CD4-positive, alpha-beta T cell treated with Interleukin-17A for 4 hours (primary cell): ENCODE measurements at regions not wholly inside any gene's neighbourhood (a gene's known extent, or its start where the extent isn't known, plus 50 kb on each side); places are given as distances from the start of the nearest gene placed in this dataset.
A peak's percentile ranks its signal among the peaks of the same experiment; 100 is the strongest.
"Not testable (repeated sequence)": the region's sequence is repeated elsewhere in the genome, so short reads cannot be mapped to it uniquely, and the experiment has no call there.

Experiments used
- DNase-seq: peaks from one replicate; pipeline ENCODE4 v3.0.0-alpha.2; 2020; ENCODE audit warnings: mixed read lengths

DNA sequence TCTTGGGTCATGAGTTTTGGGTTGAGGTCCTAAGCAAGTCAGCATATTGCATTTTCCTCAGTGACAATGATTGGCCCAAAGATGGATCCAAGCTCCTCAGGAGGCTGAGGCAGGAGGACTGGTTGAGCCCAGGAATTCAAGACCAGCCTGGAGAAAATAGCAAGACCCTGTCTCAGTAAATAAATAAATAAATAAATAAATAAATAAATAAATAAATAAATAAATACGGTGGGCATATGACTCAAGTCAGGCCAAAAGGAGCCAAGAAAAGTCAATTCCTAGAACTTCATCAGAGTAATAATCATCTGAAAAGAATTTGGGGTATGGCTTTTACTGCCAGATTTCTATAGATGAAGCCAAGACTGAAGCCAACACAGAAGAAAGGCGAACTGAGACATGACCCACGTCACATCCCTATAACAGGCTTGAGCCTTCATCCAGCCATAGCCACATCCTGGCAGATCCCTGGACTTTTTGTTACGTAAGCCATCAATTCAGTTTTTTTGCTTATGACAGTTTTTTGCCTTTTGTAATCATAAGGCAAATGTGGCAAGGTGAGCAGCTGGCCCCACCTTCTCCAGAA lies 88.5 kb upstream of the NFASC start:
- no peak for DNase-seq

DNA sequence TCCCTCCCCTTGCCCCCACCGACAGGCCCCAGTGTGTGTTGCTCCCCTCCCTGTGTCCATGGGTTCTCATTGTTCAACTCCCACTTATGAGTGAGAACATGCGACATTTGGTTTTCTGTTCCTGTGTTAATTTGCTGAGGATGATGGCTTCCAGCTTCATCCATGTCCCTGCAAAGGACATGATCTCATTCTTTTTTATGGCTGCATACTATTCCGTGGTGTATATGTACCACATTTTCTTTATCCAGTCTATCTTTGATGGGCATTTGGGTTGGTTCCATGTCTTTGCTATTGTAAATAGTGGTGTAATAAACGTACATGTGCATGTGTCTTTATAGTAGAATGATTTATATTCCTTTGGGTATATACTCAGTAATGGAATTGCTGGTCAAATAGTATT lies 85.6 kb upstream of the NFASC start:
- not testable (repeated sequence) for DNase-seq

DNA sequence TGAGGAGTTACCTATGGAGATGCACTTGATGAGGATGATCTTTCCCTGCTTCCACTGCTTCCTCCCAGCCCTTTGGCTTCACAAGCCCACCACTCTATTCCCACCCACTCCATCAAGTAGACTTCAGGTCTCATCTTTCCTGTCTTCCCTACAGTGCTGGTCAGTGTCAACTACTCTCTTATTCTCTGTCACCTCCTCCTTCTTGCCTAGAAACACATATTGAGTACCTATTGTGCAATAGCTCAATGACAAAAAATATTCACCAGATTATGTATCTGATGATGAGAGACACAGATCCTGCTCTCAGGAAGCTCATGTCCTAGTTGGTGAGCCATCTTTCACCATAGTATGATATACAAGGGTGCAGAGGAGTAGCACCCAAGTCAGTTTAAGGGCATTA lies 82.2 kb upstream of the NFASC start:
- no peak for DNase-seq

DNA sequence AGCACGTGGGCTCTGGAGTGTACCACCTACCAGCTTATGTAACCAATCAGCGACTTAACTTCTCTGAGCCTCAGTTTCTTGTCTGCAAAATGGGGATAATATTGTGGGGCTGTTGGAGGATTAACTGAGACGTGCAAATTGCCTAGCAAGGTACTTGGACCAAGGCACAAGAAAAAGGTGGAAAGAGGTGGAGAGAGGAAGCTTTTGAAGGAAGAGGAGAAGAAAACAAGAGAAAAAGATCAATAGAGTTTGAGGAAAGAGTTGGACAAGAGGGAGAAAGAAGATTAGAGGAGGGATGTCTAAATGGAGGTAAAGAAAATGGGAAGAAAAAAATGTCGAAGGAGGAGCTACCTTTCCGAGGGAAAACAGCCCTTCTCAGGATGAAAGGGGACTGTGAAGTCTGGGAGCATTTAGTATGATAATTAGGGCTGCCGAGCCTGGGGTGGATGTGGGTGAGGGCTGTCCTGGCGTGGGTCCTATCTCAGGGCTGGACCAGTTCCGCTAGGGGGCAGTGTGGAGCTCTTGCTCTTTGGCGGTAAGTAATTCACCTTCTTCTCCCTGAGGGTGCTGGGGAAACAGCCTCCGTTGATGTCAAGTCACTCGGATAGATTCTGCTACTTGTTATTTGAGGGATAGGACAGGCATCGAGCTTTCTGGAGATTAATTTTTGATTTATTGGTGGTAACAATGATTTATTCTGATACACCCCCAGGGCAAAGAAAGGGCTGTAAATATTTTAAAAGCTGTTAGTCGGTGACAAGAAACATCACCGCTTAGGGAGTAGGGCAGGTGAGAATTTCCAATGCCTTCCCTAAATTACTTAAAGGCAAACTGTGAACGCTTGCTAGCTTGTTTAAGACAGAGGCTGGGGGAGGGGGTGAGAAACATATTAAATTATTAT lies 79.0 kb upstream of the NFASC start:
- peak; percentile 91 for DNase-seq

DNA sequence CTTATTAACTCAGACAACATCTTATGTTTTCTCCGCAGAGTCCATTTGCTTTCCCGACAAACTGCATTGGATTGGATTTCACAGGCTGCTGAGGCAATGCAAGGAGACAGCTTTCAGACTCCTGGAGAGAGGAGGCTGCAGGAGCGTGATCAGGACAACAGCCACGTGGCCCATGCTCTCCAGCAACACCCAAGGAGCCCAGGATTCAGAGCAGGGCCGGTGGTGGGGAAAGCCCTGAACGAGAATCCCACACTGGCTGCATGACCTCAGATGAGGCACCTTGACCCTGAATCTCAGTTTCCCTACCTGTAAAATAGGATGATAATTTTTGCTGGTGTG lies 78.3 kb upstream of the NFASC start:
- no peak for DNase-seq

GRCh38 chr1:204793259-204793914 lies 77.3 kb upstream of the NFASC start:
- no peak for DNase-seq

DNA sequence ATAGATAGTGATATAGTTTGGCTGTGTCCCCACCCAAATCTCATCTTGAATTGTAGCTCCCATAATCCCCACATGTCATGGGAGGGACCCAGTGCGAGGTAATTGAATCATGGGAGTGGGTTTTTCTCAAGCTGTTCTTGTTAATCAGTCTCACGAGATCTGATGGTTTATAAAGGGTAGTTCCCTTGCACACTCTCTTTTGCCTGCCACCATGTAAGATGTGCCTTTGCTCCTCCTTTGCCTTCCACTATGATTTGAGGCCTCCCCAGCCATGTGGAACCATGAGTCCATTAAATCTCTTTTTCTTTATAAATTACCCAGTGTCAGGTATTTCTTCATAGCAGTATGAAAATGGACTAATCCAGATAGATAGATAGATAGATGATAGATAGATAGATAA lies 73.8 kb upstream of the NFASC start:
- not testable (repeated sequence) for DNase-seq

- no peak for DNase-seq
Measured at GRCh38 chr1:204797401-204797800, 73.3 kb upstream of the NFASC start.

GRCh38 chr1:204799630-204800029 lies 71.0 kb upstream of the NFASC start:
- DNase-seq = no peak

- DNase-seq = no peak
Measured at GRCh38 chr1:204801211-204801610, 69.5 kb upstream of the NFASC start.

DNA sequence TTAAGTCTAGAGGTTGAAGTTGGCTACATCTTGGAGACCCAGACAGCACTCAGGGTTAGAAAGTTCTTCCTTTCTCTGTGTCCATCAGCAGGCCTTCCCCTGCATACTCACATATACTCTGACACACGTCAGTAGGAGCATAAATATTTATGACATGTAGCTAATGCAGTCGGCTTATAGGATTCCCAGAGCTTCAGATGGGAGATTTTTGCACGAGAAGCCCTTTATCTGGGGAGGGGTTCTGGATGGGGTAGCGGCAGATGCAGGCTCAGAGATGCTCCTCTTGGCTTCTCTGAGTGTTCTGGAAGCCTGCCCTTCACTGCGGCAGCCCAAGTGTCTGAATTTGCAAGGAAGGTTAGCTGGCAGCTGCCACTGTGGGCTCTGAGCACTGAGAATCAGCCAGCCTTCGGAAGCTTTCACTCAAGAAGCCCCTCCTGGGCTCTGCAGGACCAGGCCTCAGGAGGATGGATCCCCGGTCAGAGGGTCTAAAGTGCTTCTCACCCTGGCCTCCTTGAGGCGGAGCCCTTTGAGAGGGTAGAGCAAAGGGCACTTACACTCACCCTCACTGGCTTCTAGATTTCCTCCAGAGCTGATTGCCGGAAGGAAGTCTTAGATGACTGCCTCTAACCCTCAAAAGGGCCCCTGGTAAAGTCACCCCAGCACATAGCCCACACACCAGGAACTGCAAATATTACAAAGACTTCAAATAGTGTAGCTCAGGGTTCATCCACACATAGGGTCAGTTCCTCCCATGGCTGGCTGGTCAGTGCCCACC lies 68.1 kb upstream of the NFASC start:
- no peak for DNase-seq

GRCh38 chr1:204803607-204804006 lies 67.1 kb upstream of the NFASC start:
- no peak for DNase-seq

DNA sequence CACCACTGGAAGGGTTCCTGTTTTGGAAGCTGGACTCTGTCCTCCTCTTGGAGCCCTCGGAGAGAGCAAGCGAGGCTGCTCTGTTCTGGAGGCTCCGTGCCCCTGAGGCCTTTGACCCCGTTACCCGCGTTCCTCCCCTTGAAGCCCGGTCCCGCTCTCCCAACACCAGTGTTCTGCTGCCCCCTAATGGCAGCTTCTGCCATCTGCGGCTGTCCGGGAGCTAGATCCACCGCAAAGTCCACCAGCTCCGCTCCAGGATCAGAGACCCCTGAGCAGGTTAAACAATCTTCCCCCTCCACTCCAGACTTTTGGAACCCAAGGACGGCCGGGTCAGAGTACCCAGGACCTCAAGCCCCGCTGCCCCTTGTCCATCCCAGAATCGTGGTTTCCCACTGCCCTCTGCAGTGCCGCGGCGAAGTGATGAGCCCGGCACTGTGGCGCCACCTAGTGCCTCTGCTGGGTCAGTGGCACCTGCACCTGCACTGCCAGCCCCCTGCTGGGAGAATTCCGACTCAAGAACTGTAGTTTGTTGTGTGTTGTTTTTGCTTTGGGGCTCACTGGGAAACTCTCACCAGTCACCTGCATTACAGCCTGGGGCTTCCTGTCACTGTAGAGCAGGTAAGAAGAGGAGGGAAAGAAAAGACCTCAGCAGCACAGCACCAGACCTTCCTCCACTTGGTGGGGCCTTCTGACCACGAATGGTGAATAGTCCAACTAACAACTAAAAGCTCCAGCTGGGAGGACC lies 63.5 kb upstream of the NFASC start:
- DNase-seq = peak; percentile 88

GRCh38 chr1:204809488-204809887 lies 61.2 kb upstream of the NFASC start:
- no peak for DNase-seq

GRCh38 chr1:204812842-204813241 lies 57.8 kb upstream of the NFASC start:
- DNase-seq = no peak

DNA sequence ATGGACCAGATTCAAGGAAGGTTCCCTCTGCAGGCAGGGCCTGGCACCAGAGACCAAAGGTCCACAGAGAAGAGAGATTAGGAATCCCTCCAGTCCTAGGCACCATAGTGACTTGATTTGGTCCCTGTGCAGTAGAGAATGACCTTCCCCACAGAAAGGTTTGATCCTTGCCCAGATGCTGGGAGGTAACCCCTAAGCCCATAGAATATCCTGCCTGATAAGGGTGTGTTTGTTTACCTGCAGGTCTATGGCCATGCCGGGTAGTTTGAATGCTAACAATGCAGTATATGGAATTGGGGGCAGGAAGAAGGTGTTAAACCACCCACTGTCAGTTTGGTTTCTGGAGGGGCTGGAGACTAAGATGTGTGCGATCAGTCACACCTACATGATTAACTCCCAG lies 57.1 kb upstream of the NFASC start:
- no peak for DNase-seq

DNA sequence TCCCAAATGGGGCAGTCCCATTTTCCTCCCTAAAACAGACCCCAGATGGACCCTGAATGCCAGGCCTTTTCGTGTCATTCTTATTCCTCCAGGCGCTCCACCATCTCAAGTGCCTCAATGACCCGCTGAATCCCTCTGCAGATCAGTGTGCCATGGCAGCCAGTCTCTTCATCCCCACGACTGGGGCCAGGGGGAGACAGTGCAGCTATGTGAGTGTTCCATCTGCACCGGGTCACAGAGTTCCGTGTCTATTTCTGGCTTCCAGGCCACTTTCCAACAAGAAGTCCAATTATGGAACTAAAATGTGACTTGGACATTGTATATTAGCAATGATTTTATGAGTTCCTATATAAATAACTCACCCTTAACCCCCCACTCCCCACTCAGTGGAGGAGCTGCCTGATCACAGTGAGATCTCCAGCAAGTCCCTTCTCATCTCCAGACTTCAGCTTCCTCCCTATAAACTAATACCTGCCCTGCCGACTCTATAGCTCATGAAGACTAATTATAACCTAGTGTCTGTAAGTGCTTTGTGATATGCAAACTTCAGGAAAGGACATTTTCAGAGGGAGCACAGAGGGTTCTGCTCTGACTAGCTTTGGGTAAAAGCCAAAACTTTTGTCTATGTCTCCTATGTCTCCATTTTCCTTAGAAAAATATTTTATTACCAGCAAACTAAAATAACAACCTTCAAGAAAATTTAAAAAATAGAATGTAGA lies 56.3 kb upstream of the NFASC start:
- no peak for DNase-seq

DNA sequence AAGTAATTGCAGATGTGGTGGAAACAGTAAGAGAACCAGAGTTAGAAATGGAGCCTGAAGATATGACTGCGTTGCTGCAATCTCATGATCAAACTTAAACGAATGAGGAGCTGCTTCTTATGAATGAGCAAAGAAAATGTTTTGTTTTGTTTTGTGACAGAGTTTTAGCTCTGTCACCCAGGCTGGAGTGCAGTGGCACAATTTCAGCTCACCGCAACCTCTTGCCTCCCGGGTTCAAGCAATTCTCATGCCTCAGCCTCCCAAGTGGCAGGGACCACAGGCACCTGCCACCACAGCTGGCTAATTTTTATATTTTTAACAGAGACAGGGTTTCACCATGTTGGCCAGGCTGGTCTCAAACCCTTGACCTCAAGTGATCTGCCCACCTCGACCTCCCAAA lies 53.3 kb upstream of the NFASC start:
- no peak for DNase-seq

DNA sequence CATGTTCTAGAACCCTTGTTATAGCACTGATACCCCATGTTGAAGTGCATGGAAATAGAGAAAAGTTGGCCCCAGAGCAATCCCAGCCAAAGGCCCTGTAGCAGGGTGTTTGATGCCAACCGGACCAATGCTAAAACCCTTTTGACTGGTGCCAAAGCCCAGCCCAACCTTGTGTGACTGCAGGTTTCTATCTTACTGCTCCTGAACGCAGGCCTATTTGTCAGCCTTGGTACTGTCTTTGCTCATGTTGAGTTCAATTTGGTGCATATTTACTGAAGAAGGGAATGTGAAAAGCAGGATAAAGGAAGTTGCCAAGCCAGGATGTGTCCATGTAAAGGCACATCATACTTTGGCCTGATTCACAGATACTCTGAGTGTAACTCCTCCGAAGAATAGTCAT lies 51.7 kb upstream of the NFASC start:
- no peak for DNase-seq

- no peak for DNase-seq
Measured at GRCh38 chr1:204819495-204819894, 51.2 kb upstream of the NFASC start.
